Activated T-helper 17 cell treated with anti-CD3 and anti-CD28 coated beads, Interleukin-2, amount 50 U/mL, for 72 hours (primary cell): ENCODE measurements at regions not wholly inside any gene's neighbourhood (a gene's known extent, or its start where the extent isn't known, plus 50 kb on each side); places are given as distances from the start of the nearest gene placed in this dataset.

ENCODE experiments used
- ATAC-seq: fragments of 150-1000 bp; cut with Tn5 transposase; replicated peaks from 2 replicates; pipeline ENCODE4 v1.10.0; 2021; ENCODE audit warnings: mild to moderate bottlenecking, moderate library complexity
- H3K27ac Mint-ChIP-seq: one replicate; pipeline ENCODE4 v1.8.0; 2022; ENCODE audit warnings: mixed read lengths
- H3K27me3 Mint-ChIP-seq: one replicate; pipeline ENCODE4 v1.8.0; 2022; ENCODE audit warnings: mixed read lengths
- H3K36me3 Mint-ChIP-seq: one replicate; pipeline ENCODE4 v1.8.0; 2022; ENCODE audit warnings: low read depth, mild to moderate bottlenecking, mixed read lengths
- H3K4me1 Mint-ChIP-seq: one replicate; pipeline ENCODE4 v1.8.0; 2022; ENCODE audit warnings: mixed read lengths
- H3K4me3 Mint-ChIP-seq: one replicate; pipeline ENCODE4 v1.8.0; 2022; ENCODE audit warnings: mild to moderate bottlenecking, mixed read lengths
- H3K9me3 Mint-ChIP-seq: one replicate; pipeline ENCODE4 v1.8.0; 2022; ENCODE audit warnings: mixed read lengths

DNA sequence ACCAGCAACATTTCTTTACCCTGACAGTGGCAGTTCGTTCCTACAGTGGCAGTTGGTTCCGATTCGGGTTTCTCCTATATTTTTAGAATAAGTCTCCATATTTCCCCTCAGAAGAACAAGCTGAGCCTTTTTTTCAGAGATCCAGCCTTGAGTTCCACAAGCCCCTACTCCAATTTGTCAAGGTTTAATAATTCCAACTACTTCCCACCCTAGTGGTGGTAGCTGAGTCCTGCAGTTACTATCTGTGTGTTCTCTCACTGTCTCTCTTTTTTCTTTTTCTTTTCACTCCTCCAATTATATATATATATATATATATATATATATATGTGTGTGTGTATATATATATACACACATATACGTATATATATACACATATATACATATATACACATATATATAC is 1347.3 kb downstream of the PCDH9 start:
- no peak overlapping the region for H3K4me3 Mint-ChIP-seq
- ATAC-seq, result no peak

DNA sequence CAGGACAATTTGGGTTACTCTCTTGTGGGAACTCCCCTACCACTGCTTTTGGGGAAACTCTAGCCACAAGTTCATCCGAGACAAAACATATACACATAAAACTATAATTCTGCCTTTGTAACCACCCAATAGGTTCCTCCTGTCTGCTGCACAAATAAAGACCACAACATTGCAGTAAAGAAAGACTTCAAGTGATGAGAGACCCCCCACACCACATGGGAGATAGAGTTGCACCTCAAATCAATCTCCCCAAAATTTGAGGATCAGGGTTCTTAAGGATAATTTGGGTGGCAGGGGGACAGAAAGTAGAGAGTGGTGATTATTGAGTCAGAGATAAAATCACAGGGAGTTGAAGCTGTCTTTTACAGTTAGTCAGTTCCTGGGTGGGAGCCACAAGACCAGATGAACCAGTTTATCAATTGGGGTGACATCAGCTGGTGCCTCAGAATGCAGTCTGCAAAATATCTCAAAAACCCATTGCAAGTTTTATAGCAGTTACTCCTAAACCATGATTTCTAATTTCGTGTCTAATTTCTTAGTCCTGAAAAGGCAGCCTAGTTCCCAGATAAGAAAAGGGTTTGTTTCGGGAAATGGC is 1348.5 kb downstream of the PCDH9 start:
- Mint-ChIP-seq H3K27ac (no peak overlapping the region), H3K4me3 (no peak overlapping the region), H3K9me3 (peaks cover 4% of the 10 kb centered on the region), H3K4me1 (no peaks in the 10 kb centered on the region), H3K36me3 (no peaks in the 10 kb centered on the region), H3K27me3 (no peaks in the 10 kb centered on the region)
- no peak for ATAC-seq

More for the DNA sequence above, 1347.3 kb downstream of the PCDH9 start:
- no peaks in the 10 kb centered on the region for H3K27me3 Mint-ChIP-seq
- H3K4me1 Mint-ChIP-seq, result no peaks in the 10 kb centered on the region
- no peaks in the 10 kb centered on the region for H3K36me3 Mint-ChIP-seq
- peaks cover under 1% of the 10 kb centered on the region for H3K9me3 Mint-ChIP-seq
- no peak overlapping the region for H3K27ac Mint-ChIP-seq

- H3K36me3 Mint-ChIP-seq, result no peaks in the 10 kb centered on the region
- no peaks in the 10 kb centered on the region for H3K4me1 Mint-ChIP-seq
- ATAC-seq, result no peak
- H3K4me3 Mint-ChIP-seq, result no peak overlapping the region
- no peaks in the 10 kb centered on the region for H3K27me3 Mint-ChIP-seq
- no peak overlapping the region for H3K27ac Mint-ChIP-seq
- H3K9me3 Mint-ChIP-seq, result peaks cover 11% of the 10 kb centered on the region
Observed at GRCh38 chr13:65875031-65875430, 1355.1 kb downstream of the PCDH9 start.

DNA sequence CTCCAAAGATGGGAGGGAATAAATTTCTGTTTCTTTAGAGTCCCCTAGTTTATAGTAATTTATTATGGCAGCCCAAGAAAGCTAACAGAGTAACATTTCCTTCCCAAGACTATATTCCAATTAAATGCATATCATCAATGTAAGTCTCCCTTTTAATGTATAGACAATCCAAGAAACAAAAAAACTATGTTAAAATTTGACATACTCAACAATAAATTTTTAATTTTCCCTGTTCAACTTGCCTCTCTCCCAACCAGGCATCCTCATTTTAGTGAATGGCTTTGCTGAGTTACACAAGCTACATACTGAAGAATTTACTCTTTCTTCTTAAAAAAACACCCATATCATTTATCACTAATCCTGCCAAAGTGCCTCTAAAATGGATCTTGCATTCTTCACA is 1357.7 kb downstream of the PCDH9 start:
- Mint-ChIP-seq H3K27ac (no peak overlapping the region), H3K4me1 (no peaks in the 10 kb centered on the region), H3K27me3 (no peaks in the 10 kb centered on the region), H3K4me3 (no peak overlapping the region), H3K36me3 (no peaks in the 10 kb centered on the region), H3K9me3 (peaks cover 8% of the 10 kb centered on the region)
- no peak for ATAC-seq

- Mint-ChIP-seq H3K4me1 (no peaks in the 10 kb centered on the region), H3K27ac (no peak overlapping the region), H3K36me3 (no peaks in the 10 kb centered on the region), H3K27me3 (no peaks in the 10 kb centered on the region), H3K4me3 (no peak overlapping the region), H3K9me3 (peaks cover 17% of the 10 kb centered on the region)
- ATAC-seq, result no peak
Observed at GRCh38 chr13:65868884-65869283, 1361.3 kb downstream of the PCDH9 start.

- no peak for ATAC-seq
- no peaks in the 10 kb centered on the region for H3K4me1 Mint-ChIP-seq
- H3K36me3 Mint-ChIP-seq, result no peaks in the 10 kb centered on the region
- H3K27me3 Mint-ChIP-seq, result no peaks in the 10 kb centered on the region
- no peak overlapping the region for H3K4me3 Mint-ChIP-seq
- no peak overlapping the region for H3K27ac Mint-ChIP-seq
- H3K9me3 Mint-ChIP-seq, result peaks cover 13% of the 10 kb centered on the region
Observed at GRCh38 chr13:65868099-65868498, 1362.0 kb downstream of the PCDH9 start.

GRCh38 chr13:65866138-65866537 is 1364.0 kb downstream of the PCDH9 start:
- no peak overlapping the region for H3K27ac Mint-ChIP-seq
- ATAC-seq, result no peak
- peaks cover 10% of the 10 kb centered on the region for H3K9me3 Mint-ChIP-seq
- H3K27me3 Mint-ChIP-seq, result no peaks in the 10 kb centered on the region
- no peaks in the 10 kb centered on the region for H3K36me3 Mint-ChIP-seq
- no peaks in the 10 kb centered on the region for H3K4me1 Mint-ChIP-seq
- no peak overlapping the region for H3K4me3 Mint-ChIP-seq

GRCh38 chr13:65865206-65865605 is 1364.9 kb downstream of the PCDH9 start:
- no peaks in the 10 kb centered on the region for H3K27me3 Mint-ChIP-seq
- peaks cover 10% of the 10 kb centered on the region for H3K9me3 Mint-ChIP-seq
- ATAC-seq, result no peak
- no peaks in the 10 kb centered on the region for H3K4me1 Mint-ChIP-seq
- H3K27ac Mint-ChIP-seq, result no peak overlapping the region
- no peak overlapping the region for H3K4me3 Mint-ChIP-seq
- H3K36me3 Mint-ChIP-seq, result no peaks in the 10 kb centered on the region

DNA sequence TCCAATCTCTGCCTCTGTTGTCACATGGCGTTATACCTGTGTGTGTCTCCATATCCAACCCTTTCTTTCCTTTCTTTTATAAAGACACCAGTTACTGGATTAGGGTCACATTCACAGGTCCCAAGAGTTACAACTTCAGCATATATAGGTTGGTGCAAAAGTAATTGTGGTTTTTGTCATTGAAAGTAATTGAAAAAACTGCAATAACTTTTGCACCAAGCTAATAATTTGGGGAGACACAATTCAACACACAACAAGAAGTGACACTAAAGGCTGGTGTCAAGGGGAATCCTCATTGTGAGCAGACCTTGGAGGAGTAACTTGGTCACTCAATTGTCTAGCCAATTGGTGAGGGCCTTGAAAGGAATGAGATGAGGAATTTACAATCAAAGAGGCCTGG is 1366.1 kb downstream of the PCDH9 start:
- H3K36me3 Mint-ChIP-seq, result no peaks in the 10 kb centered on the region
- H3K4me1 Mint-ChIP-seq, result no peaks in the 10 kb centered on the region
- no peaks in the 10 kb centered on the region for H3K27me3 Mint-ChIP-seq
- no peak for ATAC-seq
- peaks cover 10% of the 10 kb centered on the region for H3K9me3 Mint-ChIP-seq
- no peak overlapping the region for H3K27ac Mint-ChIP-seq
- H3K4me3 Mint-ChIP-seq, result no peak overlapping the region

DNA sequence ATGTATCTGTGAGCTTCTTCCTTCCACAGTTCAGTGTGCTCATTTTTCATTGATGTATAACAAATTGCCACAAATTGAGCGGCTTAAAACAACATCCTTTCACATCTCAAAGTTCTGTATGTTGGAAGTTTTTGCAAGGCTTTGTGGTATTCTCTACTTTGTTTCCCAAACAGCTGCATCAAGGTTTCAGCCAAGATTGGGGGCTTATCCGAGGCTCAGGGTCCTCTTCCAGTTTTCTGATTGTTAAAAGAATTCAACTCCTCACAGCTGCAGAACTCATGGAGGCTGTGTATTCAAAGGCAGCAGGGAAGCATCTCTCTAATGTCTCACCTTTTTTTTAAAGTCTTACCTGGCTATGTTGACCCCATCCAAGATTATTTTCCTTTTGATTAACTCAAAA is 1369.8 kb downstream of the PCDH9 start:
- ATAC-seq, result no peak
- Mint-ChIP-seq H3K4me3 (no peak overlapping the region), H3K27ac (no peak overlapping the region), H3K27me3 (no peaks in the 10 kb centered on the region), H3K9me3 (no peaks in the 10 kb centered on the region), H3K4me1 (no peaks in the 10 kb centered on the region), H3K36me3 (no peaks in the 10 kb centered on the region)

DNA sequence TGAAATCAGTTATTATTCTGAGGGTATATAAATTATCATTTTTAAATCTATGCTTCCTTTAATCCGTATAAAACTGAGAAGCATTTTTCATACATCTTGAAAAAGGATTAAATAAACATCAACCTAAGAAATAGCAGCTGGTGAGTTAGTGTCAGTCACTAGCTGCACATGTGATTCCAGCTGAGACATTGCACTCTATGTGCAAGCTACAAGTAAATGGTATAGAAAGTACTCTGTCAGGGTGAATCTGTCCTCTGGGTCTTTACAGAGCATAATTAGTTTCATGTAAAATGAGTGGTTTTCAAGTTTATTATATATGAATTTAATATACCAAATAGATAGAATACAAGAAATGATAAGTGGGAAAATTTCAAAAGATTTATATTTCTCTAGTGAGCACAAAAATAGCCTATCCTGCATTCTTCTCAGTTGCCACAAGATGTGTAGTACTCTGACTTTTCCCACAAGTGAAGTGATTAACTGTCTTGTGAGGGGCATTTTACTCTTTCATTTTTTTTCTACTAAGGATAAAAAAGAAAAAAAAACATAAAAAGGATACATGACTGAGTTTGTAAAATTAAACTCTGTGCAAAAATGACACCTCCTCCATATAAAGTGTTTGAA is 1372.1 kb downstream of the PCDH9 start:
- Mint-ChIP-seq H3K4me1 (no peaks in the 10 kb centered on the region), H3K27ac (no peak overlapping the region), H3K4me3 (no peak overlapping the region), H3K27me3 (no peaks in the 10 kb centered on the region), H3K9me3 (no peaks in the 10 kb centered on the region), H3K36me3 (no peaks in the 10 kb centered on the region)
- no peak for ATAC-seq

GRCh38 chr13:65856431-65856830 is 1373.7 kb downstream of the PCDH9 start:
- no peaks in the 10 kb centered on the region for H3K4me1 Mint-ChIP-seq
- no peak for ATAC-seq
- no peak overlapping the region for H3K27ac Mint-ChIP-seq
- no peaks in the 10 kb centered on the region for H3K9me3 Mint-ChIP-seq
- H3K36me3 Mint-ChIP-seq, result no peaks in the 10 kb centered on the region
- no peak overlapping the region for H3K4me3 Mint-ChIP-seq
- no peaks in the 10 kb centered on the region for H3K27me3 Mint-ChIP-seq

- Mint-ChIP-seq H3K27me3 (no peaks in the 10 kb centered on the region), H3K27ac (no peak overlapping the region)
Observed at GRCh38 chr13:65855242-65855805, 1374.8 kb downstream of the PCDH9 start.

DNA sequence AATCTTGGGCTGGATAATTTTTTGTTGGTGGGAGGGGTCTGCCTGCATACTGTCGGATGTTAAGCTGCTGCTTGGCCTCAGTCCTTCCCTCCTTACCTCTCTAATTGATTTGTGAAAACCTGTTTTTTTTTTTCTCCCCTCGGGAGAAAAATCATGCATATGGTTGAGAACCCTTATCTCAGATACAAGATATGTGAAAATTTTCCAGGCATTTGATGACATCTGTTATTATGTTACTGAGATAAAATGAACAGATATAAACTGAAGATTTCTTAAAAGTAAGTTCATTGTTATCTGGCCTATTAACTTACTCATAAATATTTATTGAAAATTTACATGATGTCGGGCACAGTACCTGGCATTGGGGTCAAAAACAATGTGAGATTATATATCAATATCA is 1375.7 kb downstream of the PCDH9 start:
- H3K27ac Mint-ChIP-seq, result no peak overlapping the region
- H3K27me3 Mint-ChIP-seq, result no peaks in the 10 kb centered on the region
- no peak for ATAC-seq
- no peaks in the 10 kb centered on the region for H3K4me1 Mint-ChIP-seq
- H3K4me3 Mint-ChIP-seq, result no peak overlapping the region
- no peaks in the 10 kb centered on the region for H3K36me3 Mint-ChIP-seq
- no peaks in the 10 kb centered on the region for H3K9me3 Mint-ChIP-seq

More at GRCh38 chr13:65855242-65855805, 1374.8 kb downstream of the PCDH9 start:
- Mint-ChIP-seq H3K36me3 (no peaks in the 10 kb centered on the region), H3K9me3 (no peaks in the 10 kb centered on the region), H3K4me3 (no peak overlapping the region), H3K4me1 (no peaks in the 10 kb centered on the region)
- ATAC-seq, result no peak

DNA sequence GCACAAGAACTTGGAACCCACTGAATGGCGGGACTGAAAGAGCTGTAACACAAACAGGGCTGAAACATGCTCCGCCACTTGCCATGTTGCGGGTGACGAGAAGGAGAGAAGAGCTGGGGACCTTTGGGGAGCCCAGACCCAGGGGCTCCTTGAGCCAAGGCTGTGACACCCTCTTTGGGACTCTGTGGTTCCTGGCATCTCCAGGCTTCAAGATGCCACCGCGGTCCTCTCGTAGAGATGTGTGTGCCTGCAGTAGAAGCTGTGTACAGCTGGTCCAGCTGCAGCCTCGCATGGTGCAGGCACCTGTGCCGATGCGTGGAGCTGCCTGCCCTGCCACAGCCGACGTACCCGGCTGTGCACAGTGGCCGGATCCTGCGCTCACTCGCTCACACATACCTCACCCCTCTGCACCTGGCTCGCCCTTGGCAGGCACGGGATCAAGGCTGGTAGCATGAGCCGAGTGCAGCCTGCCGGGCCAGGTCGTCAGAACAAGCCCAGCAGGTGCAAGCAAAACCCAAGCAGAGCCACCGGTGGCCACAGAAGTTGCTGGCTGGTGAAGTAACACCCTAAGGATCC is 1385.8 kb downstream of the PCDH9 start:
- Mint-ChIP-seq H3K4me3 (no peak overlapping the region), H3K27me3 (no peaks in the 10 kb centered on the region), H3K36me3 (no peaks in the 10 kb centered on the region), H3K27ac (no peak overlapping the region), H3K9me3 (peaks cover 9% of the 10 kb centered on the region), H3K4me1 (no peaks in the 10 kb centered on the region)
- ATAC-seq, result no peak
